VCaP (cell line): ENCODE measurements at regions not wholly inside any gene's neighbourhood (a gene's known extent, or its start where the extent isn't known, plus 50 kb on each side); places are given as distances from the start of the nearest gene placed in this dataset.
A peak's percentile ranks its signal among the peaks of the same experiment; 100 is the strongest.

Source experiments
- H3K27ac ChIP-seq: fragments of 450-650 bp; 2 replicates; pipeline ENCODE4 v1.5.1; 2017
- TF ChIP-seq, protein P1 (sequence below): fragments of 450-650 bp; conservative IDR thresholded peaks from 2 replicates; pipeline ENCODE4 v1.5.1; 2017; ENCODE audit warnings: mild to moderate bottlenecking, moderate library complexity

DNA sequence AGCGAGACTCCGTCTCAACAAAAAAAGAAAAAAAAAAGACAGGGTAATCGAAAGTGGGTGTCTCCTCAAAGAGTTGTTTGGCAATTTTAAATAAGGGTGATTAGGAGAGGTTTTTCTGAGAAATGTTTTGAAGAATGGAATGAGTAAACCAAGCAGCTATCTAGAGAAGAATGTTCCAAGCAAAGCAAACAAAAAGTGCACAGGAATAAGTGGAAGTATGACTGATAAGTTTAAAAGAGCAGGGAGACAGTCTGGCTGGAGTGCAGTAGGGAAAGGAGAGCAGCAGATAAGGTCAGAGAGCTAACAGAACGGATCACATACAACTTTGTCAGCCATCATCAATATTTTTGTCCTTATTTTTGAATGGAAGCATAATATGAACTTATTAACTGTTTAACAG, 853.5 kb downstream of the TUSC7 start:
- TF ChIP-seq, protein P1, sequence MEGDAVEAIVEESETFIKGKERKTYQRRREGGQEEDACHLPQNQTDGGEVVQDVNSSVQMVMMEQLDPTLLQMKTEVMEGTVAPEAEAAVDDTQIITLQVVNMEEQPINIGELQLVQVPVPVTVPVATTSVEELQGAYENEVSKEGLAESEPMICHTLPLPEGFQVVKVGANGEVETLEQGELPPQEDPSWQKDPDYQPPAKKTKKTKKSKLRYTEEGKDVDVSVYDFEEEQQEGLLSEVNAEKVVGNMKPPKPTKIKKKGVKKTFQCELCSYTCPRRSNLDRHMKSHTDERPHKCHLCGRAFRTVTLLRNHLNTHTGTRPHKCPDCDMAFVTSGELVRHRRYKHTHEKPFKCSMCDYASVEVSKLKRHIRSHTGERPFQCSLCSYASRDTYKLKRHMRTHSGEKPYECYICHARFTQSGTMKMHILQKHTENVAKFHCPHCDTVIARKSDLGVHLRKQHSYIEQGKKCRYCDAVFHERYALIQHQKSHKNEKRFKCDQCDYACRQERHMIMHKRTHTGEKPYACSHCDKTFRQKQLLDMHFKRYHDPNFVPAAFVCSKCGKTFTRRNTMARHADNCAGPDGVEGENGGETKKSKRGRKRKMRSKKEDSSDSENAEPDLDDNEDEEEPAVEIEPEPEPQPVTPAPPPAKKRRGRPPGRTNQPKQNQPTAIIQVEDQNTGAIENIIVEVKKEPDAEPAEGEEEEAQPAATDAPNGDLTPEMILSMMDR: no peak
- peak overlapping the region; percentile 23; the same call in 1 of the 2 replicates for H3K27ac ChIP-seq

DNA sequence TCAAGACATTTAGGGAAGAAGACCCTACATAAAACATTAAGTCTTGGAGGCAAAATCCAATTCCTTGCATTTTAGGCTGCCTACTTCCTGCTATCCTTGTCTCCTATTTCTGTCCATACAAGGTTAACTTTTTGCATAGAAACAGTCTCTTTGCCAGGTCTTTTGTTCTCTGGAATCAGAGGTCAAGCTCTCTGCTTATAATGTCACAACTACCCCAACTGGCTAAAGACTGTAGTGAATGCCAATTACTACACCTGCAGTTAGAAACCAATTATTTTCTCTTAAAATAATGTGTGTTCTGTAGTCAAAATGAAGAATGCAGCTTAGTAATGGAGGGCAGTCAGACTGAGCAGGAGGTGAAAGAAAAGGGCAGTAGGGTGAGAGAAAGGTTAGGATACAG, 856.2 kb downstream of the TUSC7 start:
- no peak overlapping the region for H3K27ac ChIP-seq
- TF ChIP-seq, protein P1: no peak

DNA sequence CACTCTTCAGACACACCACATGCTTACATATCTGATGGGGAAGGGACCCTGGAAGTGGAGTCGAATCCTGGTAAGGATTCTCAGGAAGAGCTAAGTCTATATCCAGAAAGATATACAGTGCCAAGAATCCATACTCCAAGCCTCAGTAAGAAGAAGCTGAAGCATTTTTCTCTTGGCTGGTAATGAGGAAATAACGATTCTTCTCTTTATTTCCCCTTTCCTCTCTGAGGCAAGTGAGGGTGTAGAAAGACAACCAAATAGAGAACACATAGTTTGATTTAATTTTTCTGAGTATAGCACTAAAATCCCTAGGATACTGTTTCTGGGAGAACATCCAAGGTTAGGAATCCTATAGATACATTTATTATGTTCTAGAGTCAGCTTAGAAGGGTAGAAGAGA, 857.3 kb downstream of the TUSC7 start:
- H3K27ac ChIP-seq: no peak overlapping the region
- TF ChIP-seq, protein P1: no peak

DNA sequence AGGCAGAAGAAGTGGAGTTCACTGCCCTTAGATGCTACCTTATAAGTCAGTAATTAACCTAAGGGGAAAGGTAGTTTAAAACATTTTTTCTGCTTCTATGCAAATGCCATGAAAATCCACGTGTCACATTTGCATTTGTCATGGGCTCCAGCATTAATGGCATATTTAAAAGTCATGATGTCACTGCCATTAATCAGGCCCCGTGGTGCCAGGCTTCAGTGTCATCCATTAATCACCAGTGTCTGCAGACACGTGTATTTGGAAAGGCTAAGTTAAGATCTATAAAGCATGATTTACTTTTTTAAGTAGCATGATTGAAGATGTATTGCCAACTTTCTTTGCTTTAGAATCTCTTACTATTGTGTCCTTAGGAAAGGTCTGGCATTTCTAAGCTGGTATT, 857.8 kb downstream of the TUSC7 start:
- H3K27ac ChIP-seq: no peak overlapping the region
- TF ChIP-seq, protein P1: no peak

DNA sequence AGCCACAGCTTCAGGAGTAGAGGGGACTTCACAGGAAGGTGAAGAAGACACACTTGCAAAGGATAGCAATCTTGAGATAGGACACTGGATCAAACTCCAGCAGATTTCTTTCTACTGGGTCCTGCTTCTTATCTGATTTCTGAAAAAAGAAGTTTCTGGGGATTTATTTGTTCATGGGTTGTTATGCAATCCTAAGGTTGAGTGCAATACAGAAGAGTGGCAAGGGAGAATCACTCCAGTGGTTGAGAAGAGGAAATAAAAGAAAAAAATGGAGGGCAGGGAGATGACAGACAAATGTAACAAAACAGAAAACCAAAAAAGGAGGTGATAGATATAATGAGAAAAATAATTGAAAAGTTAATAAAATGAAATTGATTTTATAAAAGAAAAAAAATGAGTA, 858.3 kb downstream of the TUSC7 start:
- TF ChIP-seq, protein P1: no peak
- H3K27ac ChIP-seq: no peak overlapping the region

DNA sequence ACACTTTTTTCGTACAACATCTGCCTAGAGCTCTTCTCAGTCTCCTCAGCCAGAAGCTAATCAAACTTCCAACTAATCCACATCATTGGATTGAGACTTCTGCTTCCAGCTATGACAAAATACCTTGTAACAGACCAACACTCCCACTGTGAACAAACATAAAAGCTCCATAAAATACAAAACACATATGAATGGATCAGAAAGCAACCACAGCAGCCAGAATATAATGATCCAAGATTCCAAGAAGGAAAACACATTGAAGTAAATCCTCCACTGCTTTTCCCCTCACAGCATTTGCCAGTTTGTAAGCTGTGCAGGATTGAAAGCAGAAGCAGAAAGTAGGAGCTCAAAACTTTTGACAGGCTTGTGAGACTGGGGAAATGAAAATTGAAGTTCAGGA, 863.2 kb downstream of the TUSC7 start:
- peak overlapping the region; percentile 8; the same call in 1 of the 2 replicates for H3K27ac ChIP-seq
- TF ChIP-seq, protein P1: no peak

DNA sequence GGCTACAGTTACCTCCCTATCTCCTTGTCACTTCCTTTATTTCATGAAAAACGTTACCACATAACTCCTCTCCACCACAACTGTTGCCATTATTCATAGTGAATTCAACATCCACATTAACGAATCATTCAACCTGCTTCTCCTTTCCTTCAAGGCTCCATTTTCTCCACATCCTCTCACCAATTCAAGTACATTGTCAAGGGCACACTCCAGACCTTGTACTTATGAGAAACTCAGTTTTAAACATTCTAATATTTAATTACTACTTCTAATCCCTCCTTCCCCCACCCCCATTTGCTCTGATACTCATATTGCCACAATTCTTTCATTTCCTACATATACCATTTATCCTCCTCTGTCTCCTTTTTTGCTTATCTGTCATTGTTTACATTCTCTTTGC, 871.2 kb downstream of the TUSC7 start:
- H3K27ac ChIP-seq: no peak overlapping the region
- TF ChIP-seq, protein P1: no peak

DNA sequence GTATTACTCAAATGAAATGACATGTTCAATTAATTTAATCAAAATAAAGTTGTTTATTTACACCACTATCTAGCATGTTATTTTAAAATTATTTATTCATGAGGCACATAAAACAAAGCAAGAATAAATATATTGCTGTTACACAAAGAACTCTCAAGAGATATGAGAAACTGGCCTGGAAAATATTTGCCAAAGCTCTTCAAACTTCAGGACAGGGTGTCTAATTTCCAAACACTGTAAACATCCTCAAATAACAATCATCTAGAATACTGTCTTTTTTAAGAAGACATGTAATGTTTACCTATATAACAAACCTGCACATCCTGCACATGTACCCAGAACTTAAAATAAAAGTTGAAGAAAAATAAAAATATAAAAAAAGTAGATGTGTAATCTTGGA, 876.6 kb downstream of the TUSC7 start:
- TF ChIP-seq, protein P1: no peak
- peak overlapping the region; percentile 39 for H3K27ac ChIP-seq
